ENCODE measurements at regions not wholly inside any gene's neighbourhood (a gene's known extent, or its start where the extent isn't known, plus 50 kb on each side); places are given as distances from the start of the nearest gene placed in this dataset.

DNA sequence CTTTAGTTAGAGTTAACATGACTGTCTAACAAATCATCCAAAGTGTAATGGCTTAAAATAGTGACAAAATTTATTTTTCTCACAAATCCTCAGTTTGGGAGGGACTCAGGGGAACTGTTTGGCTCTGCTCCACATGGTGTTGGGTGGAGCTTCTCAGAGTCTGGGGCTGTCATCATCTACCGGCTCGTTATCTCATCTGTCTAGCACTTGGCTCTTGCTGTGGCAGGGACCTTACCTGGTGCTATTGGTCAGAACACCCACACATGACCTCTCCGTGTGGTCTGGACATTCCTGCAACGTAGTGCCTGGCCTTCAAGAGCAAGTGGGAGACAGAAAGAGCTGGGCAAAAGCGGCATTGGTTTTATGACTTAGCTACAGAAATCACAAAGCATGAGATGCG is 866.9 kb upstream of the FRG1 start:
- TF ChIP-seq, protein P1, sequence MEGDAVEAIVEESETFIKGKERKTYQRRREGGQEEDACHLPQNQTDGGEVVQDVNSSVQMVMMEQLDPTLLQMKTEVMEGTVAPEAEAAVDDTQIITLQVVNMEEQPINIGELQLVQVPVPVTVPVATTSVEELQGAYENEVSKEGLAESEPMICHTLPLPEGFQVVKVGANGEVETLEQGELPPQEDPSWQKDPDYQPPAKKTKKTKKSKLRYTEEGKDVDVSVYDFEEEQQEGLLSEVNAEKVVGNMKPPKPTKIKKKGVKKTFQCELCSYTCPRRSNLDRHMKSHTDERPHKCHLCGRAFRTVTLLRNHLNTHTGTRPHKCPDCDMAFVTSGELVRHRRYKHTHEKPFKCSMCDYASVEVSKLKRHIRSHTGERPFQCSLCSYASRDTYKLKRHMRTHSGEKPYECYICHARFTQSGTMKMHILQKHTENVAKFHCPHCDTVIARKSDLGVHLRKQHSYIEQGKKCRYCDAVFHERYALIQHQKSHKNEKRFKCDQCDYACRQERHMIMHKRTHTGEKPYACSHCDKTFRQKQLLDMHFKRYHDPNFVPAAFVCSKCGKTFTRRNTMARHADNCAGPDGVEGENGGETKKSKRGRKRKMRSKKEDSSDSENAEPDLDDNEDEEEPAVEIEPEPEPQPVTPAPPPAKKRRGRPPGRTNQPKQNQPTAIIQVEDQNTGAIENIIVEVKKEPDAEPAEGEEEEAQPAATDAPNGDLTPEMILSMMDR (IDR thresholded peaks at IDR 0.05; ENCODE audit: low read depth, low read length) = no peak
- H3K9me3 ChIP-seq (ENCODE audit: control insufficient read depth, insufficient read depth, low read length) = no peaks in the 10 kb centered on the region
- H3K27me3 ChIP-seq (ENCODE audit: control insufficient read depth, insufficient read depth, low read length) = no peaks in the 10 kb centered on the region
- ChIA-PET CTCF (no interaction called here), POLR2A (no interaction called here)
- no peak overlapping the region for H3K27ac ChIP-seq (ENCODE audit: low read depth, low read length)
- DNase-seq (ENCODE audit: low read depth, low spot score) = no peak
- no peak overlapping the region for H3K4me3 ChIP-seq (ENCODE audit: low read depth, low read length)

DNA sequence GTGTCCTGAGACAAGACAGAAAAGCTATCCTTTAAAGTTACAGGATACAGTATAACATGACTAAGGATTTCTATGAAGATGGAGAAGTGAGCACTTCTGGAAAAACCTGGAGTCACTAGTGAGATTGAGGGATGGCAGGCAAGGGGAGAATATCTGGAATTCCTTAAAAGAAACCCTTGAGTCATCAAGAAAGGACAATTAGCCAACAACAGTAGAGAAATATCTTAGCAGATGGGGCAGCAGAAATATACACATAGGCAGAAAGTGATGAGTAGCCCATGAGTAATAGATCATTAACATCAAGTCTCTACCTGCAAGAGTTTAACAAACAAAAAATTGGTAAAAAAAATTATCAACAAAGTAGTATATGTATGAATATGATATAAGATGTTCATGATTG is 858.8 kb upstream of the FRG1 start:
- ChIA-PET CTCF (interaction anchor here (0.6 kb wide), 1 partner anchor 268 kb away, joined by 3 read pairs; no protein-coding TSS in a partner anchor), POLR2A (no interaction called here)
- TF ChIP-seq, protein P1 (IDR thresholded peaks at IDR 0.05; ENCODE audit: low read depth, low read length) = no peak
- DNase-seq (ENCODE audit: low read depth, low spot score) = no peak
- no peaks in the 10 kb centered on the region for H3K27me3 ChIP-seq (ENCODE audit: control insufficient read depth, insufficient read depth, low read length)
- no peaks in the 10 kb centered on the region for H3K9me3 ChIP-seq (ENCODE audit: control insufficient read depth, insufficient read depth, low read length)
- no peak overlapping the region for H3K4me3 ChIP-seq (ENCODE audit: low read depth, low read length)
- no peak overlapping the region for H3K27ac ChIP-seq (ENCODE audit: low read depth, low read length)

DNA sequence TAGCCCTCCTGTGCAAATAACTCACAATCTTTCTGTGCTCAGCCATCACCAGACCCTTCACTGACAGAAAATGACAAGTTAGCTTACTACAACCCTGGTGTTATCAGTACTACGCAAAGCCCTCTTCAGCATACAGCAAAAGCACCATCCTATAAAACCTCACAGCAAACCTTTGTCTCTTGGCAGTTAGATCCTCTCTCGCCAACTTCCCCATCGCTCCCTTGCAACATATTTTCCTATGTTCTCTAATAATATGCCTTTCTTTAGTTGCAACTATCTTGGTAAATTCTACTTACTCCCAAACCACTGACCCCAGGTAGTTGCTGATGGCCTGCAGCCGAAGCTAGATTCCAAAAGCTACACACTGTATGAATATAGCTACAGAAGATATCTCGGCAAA is 856.9 kb upstream of the FRG1 start:
- CTCF ChIA-PET = no interaction called here
- DNase-seq (ENCODE audit: low read depth, low spot score) = no peak
- TF ChIP-seq, protein P1 (IDR thresholded peaks at IDR 0.05; ENCODE audit: low read depth, low read length) = no peak

GRCh38 chr4:189084671-189085070 is 856.0 kb upstream of the FRG1 start:
- Histone ChIP-seq H3K4me3 (ENCODE audit: low read depth, low read length) (no peak overlapping the region), H3K27ac (ENCODE audit: low read depth, low read length) (no peak overlapping the region), H3K27me3 (ENCODE audit: control insufficient read depth, insufficient read depth, low read length) (no peaks in the 10 kb centered on the region), H3K9me3 (ENCODE audit: control insufficient read depth, insufficient read depth, low read length) (no peaks in the 10 kb centered on the region)
- ChIA-PET POLR2A (no interaction called here), CTCF (interaction anchor here (1.1 kb wide), 1 partner anchor 31 kb away, joined by 3 read pairs; no protein-coding TSS in a partner anchor)
- TF ChIP-seq, protein P1 (IDR thresholded peaks at IDR 0.05; ENCODE audit: low read depth, low read length) = no peak
- no peak for DNase-seq (ENCODE audit: low read depth, low spot score)

More for the DNA sequence above, 856.9 kb upstream of the FRG1 start:
- Histone ChIP-seq H3K9me3 (ENCODE audit: control insufficient read depth, insufficient read depth, low read length) (no peaks in the 10 kb centered on the region), H3K4me3 (ENCODE audit: low read depth, low read length) (no peak overlapping the region), H3K27ac (ENCODE audit: low read depth, low read length) (no peak overlapping the region), H3K27me3 (ENCODE audit: control insufficient read depth, insufficient read depth, low read length) (no peaks in the 10 kb centered on the region)
- POLR2A ChIA-PET = no interaction called here

GRCh38 chr4:189087971-189088370 is 852.7 kb upstream of the FRG1 start:
- H3K27me3 ChIP-seq (ENCODE audit: control insufficient read depth, insufficient read depth, low read length) = no peaks in the 10 kb centered on the region
- no peak overlapping the region for H3K27ac ChIP-seq (ENCODE audit: low read depth, low read length)
- CTCF ChIA-PET = no interaction called here
- POLR2A ChIA-PET = no interaction called here
- no peak overlapping the region for H3K4me3 ChIP-seq (ENCODE audit: low read depth, low read length)
- TF ChIP-seq, protein P1 (IDR thresholded peaks at IDR 0.05; ENCODE audit: low read depth, low read length) = no peak
- no peak for DNase-seq (ENCODE audit: low read depth, low spot score)
- H3K9me3 ChIP-seq (ENCODE audit: control insufficient read depth, insufficient read depth, low read length) = no peaks in the 10 kb centered on the region

Measured in AG04450 (cell line).